HG02943 (cell line): ENCODE measurements at regions not wholly inside any gene's neighbourhood (a gene's known extent, or its start where the extent isn't known, plus 50 kb on each side); places are given as distances from the start of the nearest gene placed in this dataset.

Experiments
- ATAC-seq: cut with Tn5 transposase; IDR thresholded peaks from one replicate; pipeline ENCODE4 v1.9.1; 2021; ENCODE audit warnings: mild to moderate bottlenecking, low read depth, moderate library complexity; ENCODE audit not compliant: unreplicated experiment

DNA sequence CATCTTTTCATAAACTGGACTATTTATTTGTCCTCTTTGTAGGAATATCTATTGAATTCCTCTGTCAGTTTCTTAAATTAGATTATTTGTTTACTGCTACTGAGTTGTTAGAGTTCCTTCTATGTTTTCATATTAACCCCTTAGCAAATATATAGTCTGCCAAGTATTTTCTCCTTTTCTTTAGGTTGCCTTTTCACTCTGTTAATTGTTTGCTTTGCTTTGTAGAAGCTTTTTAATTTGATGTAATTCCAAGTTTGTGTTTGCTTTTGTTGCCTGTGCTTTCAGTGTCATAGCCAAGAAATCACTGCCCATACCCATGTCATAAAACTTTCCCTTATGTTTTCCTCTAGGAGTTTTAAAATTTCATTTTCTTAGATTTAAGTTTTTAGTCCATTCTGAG lies 256.2 kb upstream of the SEMA3A start:
- no peak for ATAC-seq

GRCh38 chr7:84447636-84448293 lies 253.2 kb upstream of the SEMA3A start:
- no peak for ATAC-seq

- no peak for ATAC-seq
Observed at GRCh38 chr7:84446991-84447480, 252.4 kb upstream of the SEMA3A start.

DNA sequence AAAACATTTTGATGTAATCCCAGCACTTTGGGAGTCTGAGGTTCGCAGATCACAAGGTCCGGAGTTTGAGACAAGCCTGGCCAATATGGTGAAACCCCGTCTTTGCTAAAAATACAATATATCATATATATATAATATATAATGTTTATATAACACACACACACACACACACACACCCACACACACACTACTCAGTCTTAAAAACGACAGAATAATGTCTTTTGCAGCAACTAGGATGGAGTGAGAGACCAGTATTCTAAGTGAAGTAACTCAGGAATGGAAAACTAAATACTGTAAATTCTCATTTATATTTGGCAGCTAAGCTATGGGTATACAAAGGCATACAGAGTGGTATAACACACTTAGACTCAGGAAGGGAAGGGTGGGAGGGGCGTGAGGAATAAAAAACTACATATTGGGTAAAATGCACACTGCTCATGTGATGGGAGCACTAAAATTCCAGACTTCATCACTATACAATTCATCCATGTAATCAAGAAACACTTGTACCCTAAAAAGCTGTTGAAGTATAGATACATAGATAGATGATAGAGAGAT lies 231.2 kb upstream of the SEMA3A start:
- no peak for ATAC-seq

DNA sequence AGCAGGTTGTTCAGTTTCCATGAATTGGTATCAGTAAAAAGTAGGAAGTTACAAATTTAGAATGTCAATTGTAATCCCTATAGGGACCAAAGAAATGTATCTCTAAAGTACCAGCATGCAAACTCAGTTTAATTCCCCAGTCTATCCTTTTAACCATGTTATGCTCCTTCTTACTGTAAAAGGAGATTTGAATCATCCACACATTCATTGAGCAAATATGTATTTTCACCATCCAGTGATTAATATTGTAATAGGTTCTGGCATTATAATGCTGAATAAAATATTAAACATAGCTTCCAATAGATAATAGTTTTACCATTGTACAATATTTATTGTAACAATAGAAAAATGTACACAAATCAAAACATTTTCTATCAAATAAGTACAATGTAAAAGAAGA lies 228.2 kb upstream of the SEMA3A start:
- ATAC-seq = no peak

DNA sequence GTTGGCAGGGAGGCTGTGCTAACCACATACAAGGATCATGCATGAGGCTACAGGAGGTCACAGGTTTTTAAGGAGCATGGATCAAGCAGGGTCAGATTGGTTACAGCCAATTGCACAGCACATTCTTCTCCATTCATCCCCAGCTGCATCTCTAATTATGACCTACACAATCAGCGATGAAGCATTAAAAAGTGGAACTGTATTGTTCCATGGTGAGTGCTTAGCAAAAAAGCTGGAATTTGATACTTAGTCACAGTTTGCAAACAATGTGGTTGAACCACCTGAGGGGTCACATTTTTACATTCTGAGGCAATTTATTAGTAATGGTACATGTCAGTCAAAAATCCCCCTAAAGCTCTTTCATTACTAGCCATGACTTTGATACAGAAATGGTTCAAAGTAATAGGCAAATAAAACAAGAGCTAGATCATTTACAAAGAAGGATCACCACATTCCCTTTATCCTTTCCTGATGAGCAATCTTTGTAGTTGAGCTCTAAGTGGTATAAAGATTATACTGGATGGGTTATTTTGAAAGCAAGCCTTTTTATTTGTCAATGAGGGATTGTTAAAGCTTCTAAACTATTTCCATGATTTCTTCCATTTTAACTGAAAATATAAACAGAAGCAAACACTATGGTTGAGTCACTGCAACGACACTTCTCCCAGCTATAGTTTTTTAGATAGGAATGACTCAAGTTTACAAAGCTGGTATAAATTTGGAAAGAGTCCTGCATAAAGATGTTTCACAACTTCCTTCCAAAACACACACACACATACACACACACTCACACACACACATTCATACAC lies 217.8 kb upstream of the SEMA3A start:
- ATAC-seq = no peak

DNA sequence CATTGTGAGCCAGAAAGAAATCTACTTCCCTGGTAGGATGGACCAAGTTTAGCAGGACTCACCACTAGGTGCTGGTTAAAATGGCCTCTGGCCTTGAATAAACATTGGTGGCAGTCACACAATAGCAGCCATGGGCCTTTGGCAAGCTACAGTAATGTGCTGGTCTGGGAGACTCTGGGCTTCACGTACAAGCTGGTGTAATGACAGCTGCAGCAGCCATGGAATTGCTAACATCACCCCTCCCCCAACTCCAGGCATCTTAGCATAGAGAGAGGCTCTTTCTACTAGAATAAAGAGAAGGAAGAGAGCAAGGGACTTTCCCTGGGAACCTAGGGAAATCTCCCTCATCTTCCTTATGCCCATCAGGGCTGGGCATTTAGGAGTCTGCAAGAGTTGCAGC lies 205.1 kb upstream of the SEMA3A start:
- ATAC-seq = no peak

- no peak for ATAC-seq
Observed at GRCh38 chr7:84394219-84394618, 199.6 kb upstream of the SEMA3A start.

DNA sequence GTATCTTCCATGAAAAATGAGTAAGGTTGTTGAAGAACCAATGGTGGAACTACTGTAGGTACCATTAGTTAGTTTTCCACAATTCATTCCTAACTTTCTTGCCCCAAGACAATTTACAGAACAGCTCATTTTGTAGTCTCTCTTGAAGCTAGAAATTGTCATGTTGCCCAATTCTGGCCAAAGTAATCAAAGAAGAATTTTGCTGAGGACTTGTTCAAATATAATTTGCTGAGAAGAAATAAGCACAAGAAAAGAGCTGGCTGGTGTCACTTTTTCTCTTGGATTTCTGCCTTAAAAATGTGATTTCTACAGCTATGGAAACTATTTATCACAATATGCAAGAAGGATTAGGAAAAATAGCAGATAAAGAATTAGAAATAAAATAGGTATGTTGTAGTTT lies 199.2 kb upstream of the SEMA3A start:
- ATAC-seq = no peak

DNA sequence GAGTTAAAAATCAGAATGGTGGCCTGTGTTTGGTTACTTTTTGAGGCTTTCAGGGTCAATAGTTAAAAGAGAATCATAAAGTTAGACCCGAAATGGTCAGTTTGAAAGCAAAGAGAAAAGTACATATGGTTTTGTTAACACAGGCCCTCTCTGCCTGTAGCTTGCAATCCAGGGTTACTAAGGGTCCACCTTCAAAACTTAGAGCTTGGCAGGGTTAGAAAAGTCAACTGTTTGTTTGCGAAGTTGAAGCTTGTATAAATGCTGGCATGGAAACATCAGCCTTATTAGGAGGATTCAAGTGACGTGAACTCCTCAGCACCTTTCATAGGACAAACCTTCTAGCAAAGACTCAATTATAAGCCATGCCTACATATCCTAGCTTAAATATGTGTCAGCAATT lies 196.3 kb upstream of the SEMA3A start:
- ATAC-seq = no peak

GRCh38 chr7:84389242-84389641 lies 194.7 kb upstream of the SEMA3A start:
- ATAC-seq = peak; percentile 99

GRCh38 chr7:84387595-84387994 lies 193.0 kb upstream of the SEMA3A start:
- no peak for ATAC-seq

DNA sequence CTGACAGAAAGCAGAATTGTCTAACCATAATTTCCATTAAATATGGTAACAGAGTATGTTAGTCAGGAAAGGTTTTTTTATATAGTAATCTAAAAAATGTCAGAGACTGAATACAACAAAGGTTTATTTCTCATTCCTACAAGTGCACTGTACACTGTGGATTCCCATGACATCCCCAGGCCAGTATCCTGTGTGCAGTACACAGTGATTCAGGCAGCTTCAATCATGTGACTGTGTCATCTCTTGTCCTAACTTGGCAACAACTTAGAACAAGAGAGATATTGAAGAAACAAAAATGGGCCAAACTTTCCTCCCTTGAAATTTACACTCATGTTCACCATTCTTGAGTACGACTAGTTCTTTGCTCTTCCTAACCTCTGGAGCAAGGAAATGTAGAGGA lies 189.8 kb upstream of the SEMA3A start:
- ATAC-seq = no peak

- no peak for ATAC-seq
Observed at GRCh38 chr7:84379446-84379845, 184.9 kb upstream of the SEMA3A start.

- no peak for ATAC-seq
Observed at GRCh38 chr7:84372712-84373111, 178.1 kb upstream of the SEMA3A start.

- ATAC-seq = no peak
Observed at GRCh38 chr7:84372155-84372621, 177.6 kb upstream of the SEMA3A start.

DNA sequence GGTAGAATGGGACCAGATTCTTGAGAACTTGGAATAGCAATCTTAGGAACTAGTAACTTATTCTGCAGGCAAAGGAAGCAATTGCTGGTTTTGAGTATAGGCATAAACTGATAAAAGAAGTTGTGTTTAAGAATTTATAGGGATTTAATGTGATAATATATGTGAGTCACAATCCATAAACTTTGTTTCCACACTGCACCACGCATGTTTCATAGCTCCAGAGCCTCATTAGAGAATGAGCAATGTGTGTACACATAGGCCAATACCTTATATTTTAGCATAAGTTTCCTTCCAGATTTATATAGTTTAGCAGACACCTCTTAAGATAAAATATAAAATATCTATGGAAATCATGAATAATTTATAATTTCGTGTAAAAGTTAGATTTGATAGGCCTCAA lies 175.5 kb upstream of the SEMA3A start:
- no peak for ATAC-seq

GRCh38 chr7:84368122-84368521 lies 173.5 kb upstream of the SEMA3A start:
- no peak for ATAC-seq

DNA sequence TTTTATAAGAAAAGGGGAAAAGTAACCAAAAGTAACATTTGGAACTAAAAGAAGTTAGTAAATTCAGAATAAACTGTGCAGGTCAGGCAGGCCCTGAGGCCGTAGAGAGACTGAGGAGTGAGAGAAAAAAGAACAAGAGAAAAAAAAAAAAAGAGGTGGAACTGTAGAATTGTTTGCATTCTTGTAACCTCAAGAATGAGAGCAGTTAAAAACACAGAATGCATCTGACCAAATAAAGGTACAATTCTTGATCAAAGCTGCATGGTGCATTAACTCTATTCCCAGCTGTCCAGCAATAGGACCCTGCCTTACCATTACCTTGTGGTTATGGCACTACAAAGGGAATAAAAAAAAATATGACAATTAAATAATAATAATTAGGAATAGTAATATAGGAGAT lies 170.1 kb upstream of the SEMA3A start:
- no peak for ATAC-seq

DNA sequence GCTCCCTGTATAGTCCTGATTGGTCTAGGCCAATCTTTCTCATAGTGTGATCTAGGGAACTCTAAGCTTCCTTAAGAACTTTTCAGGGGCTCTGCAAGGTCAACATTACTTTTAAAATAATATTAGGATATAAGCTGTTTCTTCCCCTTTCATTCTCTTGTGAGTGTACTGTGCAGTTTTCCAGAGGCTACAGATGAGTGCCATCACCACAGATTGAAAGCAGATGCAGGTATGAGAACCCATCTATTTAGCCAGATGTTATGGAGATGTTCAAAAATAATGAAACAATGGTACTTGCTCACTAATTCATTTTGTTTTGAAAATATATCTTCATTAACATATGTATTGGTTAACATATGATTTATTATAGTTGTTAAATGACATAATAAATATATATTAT lies 169.2 kb upstream of the SEMA3A start:
- no peak for ATAC-seq

DNA sequence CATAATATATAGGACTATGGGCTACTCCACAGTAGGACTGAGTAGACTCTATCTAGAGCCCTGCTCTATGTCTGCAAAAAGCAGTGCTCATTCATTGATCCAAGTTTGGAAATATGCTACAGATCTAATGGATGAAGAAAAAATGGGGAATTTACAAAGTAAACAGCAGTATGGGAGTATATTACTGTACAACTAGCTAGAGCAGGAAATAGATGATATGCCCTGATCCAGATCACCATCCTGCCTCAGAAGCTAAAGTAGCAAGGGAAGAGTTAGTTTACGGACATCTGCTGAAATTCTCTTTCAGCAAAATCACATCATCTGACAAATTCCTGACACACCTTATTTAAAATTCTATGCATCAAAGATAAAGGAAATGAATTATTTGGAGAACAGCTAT lies 168.2 kb upstream of the SEMA3A start:
- no peak for ATAC-seq

DNA sequence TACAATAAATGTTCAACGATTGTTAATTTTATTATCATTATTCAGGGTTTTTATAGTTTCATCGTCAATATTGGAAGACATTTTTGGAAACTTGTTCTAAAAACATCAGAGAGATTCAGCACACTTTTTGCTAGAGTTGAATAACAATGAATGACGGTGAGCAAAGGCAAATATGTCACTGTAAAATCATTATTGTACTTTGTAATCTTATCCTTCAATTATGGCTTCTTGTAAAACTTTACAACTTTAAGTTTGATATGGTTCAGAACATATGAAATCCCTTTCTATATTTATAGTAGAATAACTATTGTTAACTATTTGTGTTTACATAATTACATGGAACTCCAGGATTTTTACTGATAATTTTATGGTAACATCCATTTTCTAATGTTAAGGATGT lies 167.8 kb upstream of the SEMA3A start:
- no peak for ATAC-seq
